Right ventricle myocardium inferior (tissue), 1 donor: ENCODE measurements at regions not wholly inside any gene's neighbourhood (a gene's known extent, or its start where the extent isn't known, plus 50 kb on each side); places are given as distances from the start of the nearest gene placed in this dataset.
"Not testable (repeated sequence)": the region's sequence is repeated elsewhere in the genome, so short reads cannot be mapped to it uniquely, and the experiment has no call there.

Experiments
- ATAC-seq: fragments of 200-7000 bp; cut with Tn5 transposase; one replicate; pipeline ENCODE4 v1.9.1; 2020; ENCODE audit warnings: mild to moderate bottlenecking, moderate library complexity
- DNase-seq: peaks from one replicate; pipeline ENCODE4 v3.0.0; 2021; ENCODE audit errors: missing footprints
- intact Hi-C: fragments of 100-400 bp; cut with DNase I; formaldehyde crosslinking; loops from one replicate; pipeline ENCODE4 v1.11.0; 2022
- donor health status: DM: no; HTN: yes; CAD: no; lungs with severe emphysema.

DNA sequence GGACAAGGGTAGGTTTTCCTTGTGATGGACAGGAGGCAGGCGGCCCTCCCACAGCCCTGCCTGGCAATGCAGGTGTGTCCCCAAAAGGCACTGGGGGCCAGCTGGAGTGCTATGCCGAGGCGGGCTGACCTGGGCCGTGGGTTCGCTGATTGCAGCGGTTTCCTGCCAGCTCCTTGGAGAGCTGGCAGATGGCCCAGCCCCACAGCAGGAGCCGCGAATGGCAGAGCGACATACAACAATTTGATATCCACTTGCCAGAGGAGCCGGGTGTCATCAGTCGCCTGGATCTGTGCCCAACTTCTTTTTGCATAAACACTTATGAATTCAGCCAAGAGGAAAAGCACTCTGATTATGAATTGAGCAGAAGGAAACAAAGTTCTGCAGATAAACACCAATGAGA lies 210.8 kb upstream of the FRG2C start:
- intact Hi-C loops, ATAC-seq: not testable (repeated sequence)
- peak; percentile 74 for DNase-seq

DNA sequence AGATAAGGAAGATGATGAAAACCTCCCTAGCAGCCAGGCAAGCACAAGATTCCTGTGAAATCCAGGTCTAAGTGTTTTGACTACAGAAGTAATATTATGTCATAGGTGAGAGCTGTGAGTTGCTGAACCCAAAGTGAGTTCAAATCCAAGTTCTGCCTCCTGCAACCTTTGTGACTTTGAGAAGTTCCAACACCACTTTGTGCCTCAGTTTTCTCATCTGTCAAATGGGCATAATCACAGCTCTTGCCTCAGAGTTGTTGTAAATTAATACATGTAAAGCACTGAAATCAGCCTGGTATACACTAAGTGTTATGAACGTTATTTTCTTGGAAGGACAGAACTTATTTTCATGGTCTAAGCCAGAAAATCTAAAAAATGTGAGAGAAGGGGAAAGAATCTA lies 210.3 kb upstream of the FRG2C start:
- intact Hi-C loops, DNase-seq, ATAC-seq: not testable (repeated sequence)

DNA sequence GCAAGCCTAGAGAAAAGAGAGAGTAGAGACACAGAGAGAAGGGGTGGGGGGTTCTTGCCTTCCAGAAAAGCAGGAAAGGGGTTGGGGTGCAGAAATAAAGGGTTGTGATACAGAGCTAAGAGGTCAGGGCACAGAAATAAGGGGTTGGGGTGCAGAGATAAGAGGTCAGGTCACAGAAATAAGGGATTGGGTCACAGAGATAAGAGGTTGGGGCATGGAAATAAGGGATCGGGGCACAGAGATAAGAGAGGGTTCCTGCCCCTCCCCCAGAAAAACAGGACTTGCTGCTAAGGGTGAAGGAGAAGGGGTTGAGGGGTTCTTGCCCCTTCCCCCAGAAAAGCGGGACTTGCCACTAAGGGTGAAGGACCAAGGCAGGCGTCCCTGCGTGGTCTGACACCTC lies 189.6 kb upstream of the FRG2C start:
- DNase-seq, intact Hi-C loops, ATAC-seq: not testable (repeated sequence)

DNA sequence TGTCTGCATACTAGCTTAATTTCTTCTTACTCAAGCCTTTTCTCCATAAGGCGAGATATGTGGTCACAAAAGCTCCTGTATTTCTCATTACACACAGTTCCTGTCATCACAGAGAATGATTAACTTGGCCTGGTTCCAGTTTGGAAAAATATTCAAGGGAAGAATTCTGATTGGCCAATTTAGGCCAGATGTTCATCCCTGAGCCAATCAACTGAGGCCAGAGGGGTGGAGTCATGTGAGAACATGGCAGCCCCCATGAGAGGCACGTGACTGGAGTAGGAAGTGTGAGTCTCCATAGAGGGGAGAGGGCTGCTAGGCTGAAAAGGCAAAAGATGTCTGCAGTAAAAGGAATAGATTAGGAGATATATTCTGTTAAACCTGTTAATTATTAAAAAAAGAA lies 167.5 kb upstream of the FRG2C start:
- intact Hi-C loops, ATAC-seq: not testable (repeated sequence)

DNA sequence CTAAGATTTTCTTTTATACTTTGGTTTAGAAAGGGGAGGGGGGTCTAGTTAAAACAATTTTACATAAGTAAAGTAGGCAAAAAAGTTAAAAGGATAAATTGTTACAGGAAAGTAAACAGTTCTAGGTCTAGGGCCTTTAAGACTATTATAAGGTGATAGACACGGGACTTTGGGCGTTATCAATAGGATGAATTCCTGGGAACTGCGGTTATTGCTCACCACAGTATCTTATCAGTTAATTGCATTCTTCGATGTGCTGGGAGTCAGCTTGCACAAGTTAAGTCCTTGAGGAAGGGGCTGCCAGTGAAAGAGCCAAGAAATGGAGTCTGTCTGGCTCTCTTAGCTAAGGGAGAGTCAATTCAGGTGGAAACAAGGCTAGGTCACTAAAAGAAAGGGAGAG lies 163.8 kb upstream of the FRG2C start:
- DNase-seq, intact Hi-C loops, ATAC-seq: not testable (repeated sequence)

More for the DNA sequence above, 167.5 kb upstream of the FRG2C start:
- not testable (repeated sequence) for DNase-seq

DNA sequence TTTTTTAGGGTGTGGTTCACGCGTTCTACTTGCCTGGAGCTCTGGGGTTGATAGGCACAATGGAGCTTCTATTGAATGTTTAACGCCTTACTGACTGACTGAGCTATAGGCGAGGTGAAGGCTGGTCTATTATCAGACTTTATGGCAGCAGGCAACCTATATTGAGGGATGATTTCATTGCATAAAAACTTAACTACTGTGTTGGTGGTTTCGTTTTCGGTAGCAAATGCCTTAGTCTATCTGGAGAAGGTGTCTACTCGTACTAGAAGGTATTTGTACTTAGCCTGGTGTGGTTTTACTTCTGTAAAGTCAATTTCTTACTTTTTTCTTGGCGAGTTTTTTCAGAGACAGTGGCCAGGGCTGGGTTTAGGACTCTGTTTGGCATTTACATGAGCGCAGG lies 162.0 kb upstream of the FRG2C start:
- ATAC-seq, DNase-seq, intact Hi-C loops: not testable (repeated sequence)

DNA sequence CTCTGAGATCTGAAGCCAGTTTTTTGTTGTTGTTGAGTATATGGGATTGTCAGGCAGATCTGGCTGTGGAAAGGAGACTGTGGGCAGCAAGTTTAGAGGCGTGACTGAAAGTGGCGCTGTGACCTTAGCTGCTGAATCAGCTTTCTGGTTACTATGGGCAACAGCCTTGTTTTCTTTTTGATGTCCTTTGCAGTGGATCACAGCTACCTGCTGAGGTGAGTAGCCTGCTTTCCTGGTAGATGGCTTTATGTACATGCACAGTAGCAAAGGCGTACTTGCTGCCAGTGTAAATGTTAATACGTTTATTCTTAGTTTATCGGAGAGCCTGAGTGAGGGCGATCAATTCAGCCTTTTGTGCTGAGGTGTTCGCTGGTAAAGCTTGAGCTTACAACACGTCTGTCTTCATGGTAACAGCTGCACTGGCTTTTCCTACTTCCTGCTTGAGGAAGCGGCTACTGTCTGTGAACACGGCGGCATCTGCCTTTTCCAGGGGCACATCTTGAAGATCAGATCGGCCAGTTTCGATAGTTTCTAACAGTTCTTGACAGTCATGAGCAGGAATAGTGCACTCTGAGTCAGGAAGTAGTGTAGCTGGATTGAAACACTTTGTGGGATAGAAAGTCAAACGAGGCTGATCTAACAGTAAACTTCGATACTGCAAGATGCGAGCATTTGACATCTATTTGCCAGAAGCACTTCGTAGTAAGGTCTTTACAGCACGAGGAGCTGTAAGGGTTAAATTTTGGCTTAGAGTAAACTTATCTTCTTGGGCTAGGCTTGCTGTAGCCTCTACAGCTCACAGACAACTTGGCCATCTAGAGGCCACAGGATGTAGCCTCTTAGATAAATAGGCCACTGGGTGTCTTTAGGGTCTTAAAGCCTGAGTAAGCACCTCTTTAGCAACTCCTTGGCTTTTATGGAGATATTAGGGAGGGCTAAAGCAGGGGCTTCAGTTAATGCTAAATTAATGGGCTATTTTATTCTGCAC lies 161.1 kb upstream of the FRG2C start:
- ATAC-seq, intact Hi-C loops, DNase-seq: not testable (repeated sequence)

DNA sequence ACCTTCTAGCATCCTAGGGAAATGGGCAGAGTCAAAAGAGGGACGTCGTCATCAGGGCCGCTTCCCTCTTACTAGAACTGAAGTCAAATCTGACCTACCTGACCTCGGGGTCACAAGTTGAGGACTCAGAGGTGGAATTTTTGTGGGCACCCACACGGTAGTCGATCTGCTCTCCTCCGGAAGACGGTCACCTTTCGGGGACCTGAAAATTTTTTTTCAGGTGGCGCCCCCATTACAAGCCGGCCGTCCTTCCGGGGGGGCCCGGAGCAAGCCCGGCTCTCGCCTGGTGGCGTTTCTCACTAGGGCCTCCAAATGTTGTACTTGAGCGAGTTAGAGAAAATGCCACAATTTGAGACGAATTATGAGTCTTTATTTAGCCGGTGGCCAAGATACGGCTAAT lies 157.5 kb upstream of the FRG2C start:
- no peak for DNase-seq
- intact Hi-C loops = no loop called here
- no peak for ATAC-seq

DNA sequence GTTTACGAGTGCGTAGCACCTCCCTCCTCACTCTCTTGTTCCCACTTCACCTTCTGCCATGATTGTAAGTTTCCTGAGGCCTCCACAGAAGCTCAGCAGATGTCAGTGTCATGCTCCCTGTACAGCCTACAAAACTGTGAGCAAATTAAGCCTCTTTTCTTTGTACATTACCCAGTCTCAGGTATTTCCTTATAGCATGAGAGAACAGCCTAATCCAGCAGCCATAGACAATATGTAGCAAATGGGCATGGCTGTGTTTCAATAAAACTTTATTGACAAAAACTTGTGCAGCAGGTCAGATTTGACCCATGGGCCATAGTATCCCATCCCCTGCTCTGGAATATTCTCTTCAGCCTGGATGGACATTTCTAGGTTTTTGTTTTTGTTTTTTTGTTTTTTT lies 156.2 kb upstream of the FRG2C start:
- intact Hi-C loops, DNase-seq, ATAC-seq: not testable (repeated sequence)

DNA sequence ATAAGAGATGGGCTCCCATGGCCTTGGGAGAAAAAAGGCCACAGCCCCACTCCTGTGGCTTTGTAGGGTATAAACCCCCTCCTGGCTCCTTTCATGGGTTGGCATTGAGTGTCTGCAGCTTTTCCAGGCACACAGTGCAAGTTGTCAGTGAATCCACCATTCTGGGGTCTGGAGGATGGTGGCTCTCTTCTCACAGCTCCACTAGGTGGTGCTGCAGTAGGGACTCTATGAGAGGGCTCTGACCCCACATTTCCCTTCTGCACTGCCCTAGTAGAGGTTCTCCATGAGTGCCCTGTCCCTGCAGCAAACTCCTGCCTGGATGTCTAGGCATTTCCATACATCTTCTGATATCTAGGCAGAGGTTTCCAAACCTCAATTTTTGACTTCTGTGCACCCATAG lies 136.5 kb upstream of the FRG2C start:
- ATAC-seq, intact Hi-C loops, DNase-seq: not testable (repeated sequence)

DNA sequence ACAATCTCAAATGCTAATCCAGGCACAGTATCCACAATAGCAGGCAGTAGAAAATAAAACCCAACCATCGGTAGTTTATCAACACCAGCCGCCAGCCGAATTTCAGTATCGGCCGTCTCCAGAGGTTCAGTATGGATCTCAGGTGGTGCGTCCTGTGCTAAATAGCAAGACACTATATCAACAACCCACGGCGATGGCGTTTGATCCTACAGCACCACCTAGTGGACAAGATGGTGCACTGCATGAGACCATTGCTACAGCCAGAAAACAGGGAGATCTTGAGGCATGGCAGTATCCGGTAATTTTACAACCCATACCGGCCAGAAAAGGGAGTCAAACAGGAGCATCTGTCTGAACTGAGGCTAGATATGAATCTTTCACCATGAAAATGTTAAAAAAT lies 112.0 kb upstream of the FRG2C start:
- DNase-seq, ATAC-seq, intact Hi-C loops: not testable (repeated sequence)

DNA sequence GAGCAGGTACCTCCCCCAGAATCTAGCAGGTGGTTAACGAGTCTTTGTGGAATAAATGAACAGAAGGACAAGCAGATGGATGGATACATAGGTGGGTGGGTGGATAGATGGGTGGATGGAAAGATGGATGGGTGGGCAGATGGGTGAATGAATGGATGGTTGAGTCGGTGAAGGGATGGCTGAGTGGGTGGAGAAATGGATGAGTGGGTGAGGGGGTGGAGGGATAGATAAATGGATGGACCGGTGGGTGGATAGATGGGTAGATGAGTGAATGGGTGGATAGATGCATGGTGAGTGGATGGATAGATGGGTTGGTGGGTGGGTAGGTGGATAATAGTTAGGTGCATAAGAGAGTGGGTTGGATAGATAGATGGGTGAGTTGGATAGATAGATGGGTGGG lies 99.7 kb upstream of the FRG2C start:
- ATAC-seq, DNase-seq, intact Hi-C loops: not testable (repeated sequence)

DNA sequence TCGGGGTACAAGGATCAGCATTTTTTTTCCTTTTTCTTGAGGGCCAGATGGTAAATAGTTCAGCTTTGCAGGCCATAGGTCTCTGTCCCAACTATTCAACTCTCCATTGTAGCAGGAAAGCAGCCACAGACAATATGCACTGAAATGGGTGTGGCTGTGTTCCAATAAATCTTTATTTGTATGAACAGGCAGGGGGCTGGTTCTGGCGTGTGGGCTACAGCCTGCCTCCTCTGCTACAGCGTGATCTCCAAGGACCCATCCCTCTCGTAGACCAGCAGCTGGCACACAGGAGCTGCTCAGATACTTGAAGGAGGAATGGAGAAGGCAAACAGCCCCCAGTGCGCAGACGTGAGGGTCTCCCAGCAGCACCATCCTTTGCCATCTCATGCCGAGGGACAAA lies 91.8 kb upstream of the FRG2C start:
- intact Hi-C loops, ATAC-seq, DNase-seq: not testable (repeated sequence)

DNA sequence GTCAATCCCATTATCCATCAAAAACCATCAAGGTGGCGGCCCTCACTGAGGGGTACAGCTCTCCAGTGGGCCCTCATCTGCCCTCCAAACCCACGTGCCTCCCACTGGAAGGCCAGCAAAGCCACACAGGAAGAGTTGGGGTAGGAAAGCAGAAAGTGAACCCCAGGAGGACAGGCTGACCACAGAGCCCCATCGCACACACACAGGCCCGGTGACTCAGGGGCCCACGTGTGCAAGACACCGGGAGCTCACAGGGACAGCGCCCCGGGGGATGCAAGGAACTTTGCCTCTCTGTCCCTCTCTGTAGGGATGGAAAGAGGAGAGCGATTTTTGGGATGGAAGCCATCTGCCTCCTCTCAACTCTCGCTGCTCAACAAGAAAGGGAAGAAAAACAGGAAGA lies 85.0 kb upstream of the FRG2C start:
- ATAC-seq, intact Hi-C loops, DNase-seq: not testable (repeated sequence)

DNA sequence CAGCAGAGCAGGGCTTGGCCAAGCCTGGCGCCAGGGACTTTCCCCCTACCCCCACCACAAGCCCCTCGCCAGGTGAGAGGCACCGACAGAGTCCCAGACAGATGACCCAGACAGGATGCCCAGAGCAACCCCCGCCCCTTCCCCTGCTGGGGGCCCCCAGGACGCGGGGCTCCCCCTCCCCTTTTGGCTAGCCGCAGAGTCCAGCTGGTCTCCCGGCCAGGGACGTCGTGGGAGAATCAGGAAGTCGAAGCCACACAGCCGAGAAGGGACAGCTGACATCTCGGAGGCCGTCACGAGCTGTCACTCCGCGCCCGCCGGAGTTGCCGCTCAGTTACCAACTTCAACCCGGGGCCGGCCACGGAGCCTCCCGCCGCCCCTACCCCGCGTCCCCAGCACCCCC lies 84.6 kb upstream of the FRG2C start:
- ATAC-seq, DNase-seq, intact Hi-C loops: not testable (repeated sequence)

DNA sequence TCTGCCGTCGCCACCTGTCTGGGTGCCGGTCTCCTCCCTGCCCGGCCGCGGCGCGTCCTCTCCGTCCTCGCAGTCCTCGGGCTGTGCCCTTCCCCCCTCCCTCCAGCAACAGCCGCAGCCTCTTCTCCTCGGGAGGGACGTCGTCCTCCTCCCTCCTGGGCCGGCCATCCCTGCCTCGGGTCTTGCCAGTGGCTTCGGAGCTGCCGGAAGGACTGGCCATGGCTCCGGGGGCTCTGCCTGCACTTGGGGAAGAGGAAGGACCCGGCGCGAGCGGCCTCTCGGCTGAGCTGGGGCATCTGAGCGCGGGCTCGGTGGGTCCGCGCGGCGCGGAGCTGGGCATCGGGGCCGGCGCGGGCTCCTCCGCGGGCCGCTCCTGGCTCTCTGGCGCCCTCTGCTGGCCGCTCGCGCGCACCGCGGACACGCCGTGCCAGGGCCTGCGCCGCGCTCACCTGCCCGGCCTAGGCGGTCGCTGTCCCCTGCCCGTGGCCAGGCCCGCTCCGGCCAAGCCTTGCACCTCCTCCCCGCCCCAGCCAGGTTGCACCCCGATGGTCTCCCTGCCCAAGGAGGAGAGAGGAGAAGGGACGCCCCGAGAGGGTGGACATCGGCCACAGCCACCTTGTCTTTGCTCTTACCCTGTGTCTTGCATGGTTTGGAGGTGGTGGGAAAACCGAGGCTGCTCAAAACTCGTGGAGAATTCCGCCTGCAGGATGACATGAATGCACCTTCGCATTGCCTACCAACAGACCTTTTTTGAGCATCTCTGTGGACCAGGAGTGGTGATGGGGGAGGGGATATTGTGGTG lies 83.9 kb upstream of the FRG2C start:
- peak; percentile 73 for DNase-seq
- intact Hi-C loops = loop anchor here (10.0 kb wide), 1 partner anchor 285 kb away; no protein-coding TSS in a partner anchor
- not testable (repeated sequence) for ATAC-seq

DNA sequence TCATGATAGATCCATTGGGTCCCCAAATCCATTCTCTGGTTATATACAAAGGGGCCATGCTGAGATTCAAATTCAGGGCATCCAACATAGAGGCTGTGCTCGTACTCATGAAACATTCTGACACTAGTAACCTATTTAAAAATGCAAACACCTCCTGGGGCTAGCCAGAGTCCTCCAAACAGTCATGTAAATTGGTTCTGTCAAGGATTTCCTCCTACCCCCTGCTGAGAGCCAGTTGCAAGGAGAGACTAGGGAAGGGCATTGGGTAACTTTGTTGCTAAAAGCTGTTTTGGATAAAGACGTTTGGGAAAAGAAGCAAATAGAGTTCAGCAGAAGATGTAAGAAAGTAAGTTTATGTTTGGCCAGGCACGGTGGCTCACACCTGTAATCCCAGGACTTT lies 81.6 kb upstream of the FRG2C start:
- intact Hi-C loops = loop anchor here (10.0 kb wide), 1 partner anchor 288 kb away; no protein-coding TSS in a partner anchor
- not testable (repeated sequence) for ATAC-seq, DNase-seq

DNA sequence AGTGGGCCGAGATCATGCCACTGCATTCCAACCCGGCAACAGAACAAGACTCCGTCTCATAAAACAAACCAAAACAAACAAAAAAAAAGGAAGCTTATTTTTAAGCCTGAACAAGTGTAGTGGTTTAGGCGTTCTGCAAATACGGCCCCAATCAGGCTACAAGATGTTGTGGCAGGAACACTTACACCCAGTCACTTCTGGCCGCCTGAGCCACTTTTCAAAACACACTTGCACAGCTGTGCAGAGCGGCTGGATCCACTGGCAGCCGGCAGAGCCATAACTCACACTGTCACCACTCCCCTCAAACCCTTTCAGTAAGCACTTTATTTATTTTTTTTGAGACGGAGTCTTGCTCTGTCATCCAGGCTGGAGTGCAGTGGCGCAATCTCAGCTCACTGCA lies 81.0 kb upstream of the FRG2C start:
- DNase-seq, ATAC-seq: not testable (repeated sequence)
- intact Hi-C loops = loop anchor here (10.0 kb wide), 1 partner anchor 288 kb away; no protein-coding TSS in a partner anchor

DNA sequence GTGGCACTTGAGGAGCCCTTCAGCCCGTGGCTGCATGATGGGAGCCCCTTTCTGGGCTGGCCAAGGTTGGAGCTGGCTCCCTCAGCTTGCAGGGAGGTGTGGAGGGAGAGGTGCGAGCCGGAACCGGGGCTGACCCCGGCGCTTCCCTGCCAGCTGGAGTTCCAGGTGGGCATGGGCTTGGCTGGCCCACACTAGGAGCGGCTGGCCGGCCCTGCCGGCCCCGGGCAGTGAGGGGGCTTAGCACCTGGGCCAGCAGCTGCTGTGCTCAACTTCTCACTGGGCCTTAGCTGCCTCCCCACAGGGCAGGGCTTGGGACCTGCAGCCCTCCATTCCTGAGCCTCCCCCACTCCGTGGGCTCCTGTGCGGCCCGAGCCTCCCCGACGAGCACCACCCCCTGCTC lies 76.4 kb upstream of the FRG2C start:
- not testable (repeated sequence) for ATAC-seq

More for the DNA sequence above, 76.4 kb upstream of the FRG2C start:
- intact Hi-C loops = loop anchor here (10.0 kb wide), 1 partner anchor 293 kb away; no protein-coding TSS in a partner anchor
- not testable (repeated sequence) for DNase-seq
